ENCODE measurements at regions not wholly inside any gene's neighbourhood (a gene's known extent, or its start where the extent isn't known, plus 50 kb on each side); places are given as distances from the start of the nearest gene placed in this dataset.

- H3K4me1 ChIP-seq (ENCODE audit: insufficient read depth, low read length), result no peaks in the 10 kb centered on the region
- ChIA-PET POLR2A (no interaction called here), CTCF (interaction anchor here (0.7 kb wide), 1 partner anchor 20 kb away, joined by 4 read pairs; no protein-coding TSS in a partner anchor)
- H3K4me3 ChIP-seq (ENCODE audit: low read length), result no peak overlapping the region
- peaks cover 2% of the 10 kb centered on the region for H3K9me3 Mint-ChIP-seq
- no peak overlapping the region for H3K27ac ChIP-seq (ENCODE audit: low read depth in 1 of 2, low read length in 2 of 2)
- no peaks in the 10 kb centered on the region for H3K36me3 Mint-ChIP-seq (ENCODE audit: low read depth)
- ATAC-seq (ENCODE audit: poor library complexity) (no peak), DNase-seq (no peak)
- H3K4me1 Mint-ChIP-seq (ENCODE audit: low read depth), result no peaks in the 10 kb centered on the region
- peaks cover 3% of the 10 kb centered on the region for H3K27me3 Mint-ChIP-seq
- H3K9me3 ChIP-seq (ENCODE audit: control insufficient read depth in 1 of 2, insufficient read depth in 1 of 2, low read length in 2 of 2), result peaks cover 4 to 7% of the 10 kb centered on the region in 2 experiments
- no peak overlapping the region for H3K27ac Mint-ChIP-seq
- no peaks in the 10 kb centered on the region for H3K36me3 ChIP-seq (ENCODE audit: insufficient read depth, low read length)
- H3K4me3 Mint-ChIP-seq, result no peak overlapping the region
- TF ChIP-seq CTCF (IDR thresholded peaks at IDR 0.05), result no peak
- intact Hi-C loops (cut with DNase I, micrococcal nuclease), result no loop called here
- peaks cover 0 to 6% of the 10 kb centered on the region in 2 experiments for H3K27me3 ChIP-seq (ENCODE audit: control insufficient read depth in 1 of 2, insufficient read depth in 2 of 2, low read length in 2 of 2)
Observed at GRCh38 chr11:121794671-121795141, 321.3 kb downstream of the BLID start.

GRCh38 chr11:121793916-121794315 lies 322.1 kb downstream of the BLID start:
- Histone ChIP-seq H3K4me1 (ENCODE audit: insufficient read depth, low read length) (no peaks in the 10 kb centered on the region), H3K9me3 (ENCODE audit: control insufficient read depth in 1 of 2, insufficient read depth in 1 of 2, low read length in 2 of 2) (peaks cover under 1 to 4% of the 10 kb centered on the region in 2 experiments), H3K27ac (ENCODE audit: low read depth in 1 of 2, low read length in 2 of 2) (no peak overlapping the region), H3K4me3 (ENCODE audit: low read length) (no peak overlapping the region), H3K27me3 (ENCODE audit: control insufficient read depth in 1 of 2, insufficient read depth in 2 of 2, low read length in 2 of 2) (peaks cover 0 to 6% of the 10 kb centered on the region in 2 experiments), H3K36me3 (ENCODE audit: insufficient read depth, low read length) (no peaks in the 10 kb centered on the region)
- no peak for ATAC-seq (ENCODE audit: poor library complexity)
- Mint-ChIP-seq H3K36me3 (ENCODE audit: low read depth) (no peaks in the 10 kb centered on the region), H3K4me3 (no peak overlapping the region), H3K4me1 (ENCODE audit: low read depth) (no peaks in the 10 kb centered on the region), H3K27ac (no peak overlapping the region), H3K9me3 (peaks cover 2% of the 10 kb centered on the region), H3K27me3 (peaks cover 3% of the 10 kb centered on the region)
- DNase-seq, result no peak
- intact Hi-C loops (cut with DNase I, micrococcal nuclease), result no loop called here
- POLR2A ChIA-PET, result no interaction called here
- TF ChIP-seq CTCF (IDR thresholded peaks at IDR 0.05), result no peak
- CTCF ChIA-PET, result no interaction called here

- no peaks in the 10 kb centered on the region for H3K4me1 ChIP-seq (ENCODE audit: insufficient read depth, low read length)
- H3K9me3 Mint-ChIP-seq, result peaks cover 4% of the 10 kb centered on the region
- no peaks in the 10 kb centered on the region for H3K36me3 Mint-ChIP-seq (ENCODE audit: low read depth)
- ChIA-PET CTCF (no interaction called here), POLR2A (no interaction called here)
- H3K27ac ChIP-seq (ENCODE audit: low read depth in 1 of 2, low read length in 2 of 2), result no peak overlapping the region
- intact Hi-C loops (cut with DNase I, micrococcal nuclease), result no loop called here
- peaks cover 0 to 4% of the 10 kb centered on the region in 2 experiments for H3K9me3 ChIP-seq (ENCODE audit: control insufficient read depth in 1 of 2, insufficient read depth in 1 of 2, low read length in 2 of 2)
- H3K36me3 ChIP-seq (ENCODE audit: insufficient read depth, low read length), result no peaks in the 10 kb centered on the region
- TF ChIP-seq CTCF (IDR thresholded peaks at IDR 0.05), result no peak
- H3K4me1 Mint-ChIP-seq (ENCODE audit: low read depth), result no peaks in the 10 kb centered on the region
- H3K27ac Mint-ChIP-seq, result no peak overlapping the region
- H3K27me3 Mint-ChIP-seq, result peaks cover 8% of the 10 kb centered on the region
- H3K27me3 ChIP-seq (ENCODE audit: control insufficient read depth in 1 of 2, insufficient read depth in 2 of 2, low read length in 2 of 2), result peaks cover 0 to 6% of the 10 kb centered on the region in 2 experiments
- DNase-seq, result no peak
- ATAC-seq (ENCODE audit: poor library complexity), result no peak
- H3K4me3 ChIP-seq (ENCODE audit: low read length), result no peak overlapping the region
- H3K4me3 Mint-ChIP-seq, result no peak overlapping the region
Observed at GRCh38 chr11:121793291-121793690, 322.7 kb downstream of the BLID start.
